ENCODE measurements at regions not wholly inside any gene's neighbourhood (a gene's known extent, or its start where the extent isn't known, plus 50 kb on each side); places are given as distances from the start of the nearest gene placed in this dataset.

GRCh38 chr7:108771853-108772252 lies 202.2 kb downstream of the DNAJB9 start:
- Histone ChIP-seq H3K27me3 (ENCODE audit: low read length) (no peaks in the 10 kb centered on the region), H3K4me1 (ENCODE audit: insufficient read depth, low read length) (no peaks in the 10 kb centered on the region), H4K20me1 (ENCODE audit: low read length) (no peaks in the 10 kb centered on the region), H3K36me3 (ENCODE audit: low read depth, low read length) (no peaks in the 10 kb centered on the region), H3K4me3 (ENCODE audit: low read length) (no peak overlapping the region), H2AFZ (ENCODE audit: low read length) (no peak overlapping the region), H3K9me3 (ENCODE audit: low read length) (no peaks in the 10 kb centered on the region), H3K9ac (ENCODE audit: low read length) (no peak overlapping the region), H3F3A (ENCODE audit: low read length, unreplicated experiment) (no peaks in the 10 kb centered on the region), H3K9me2 (replicated peaks; ENCODE audit: low read length) (no peaks in the 10 kb centered on the region), H3K4me2 (ENCODE audit: low read length) (no peak overlapping the region), H3K79me2 (ENCODE audit: low read length) (no peaks in the 10 kb centered on the region), H3K27ac (ENCODE audit: low read length) (no peak overlapping the region)
- TF ChIP-seq CTCF (conservative IDR thresholded peaks at IDR 0.05; ENCODE audit: low read depth, low read length) (no peak), EZH2 (IDR thresholded peaks at IDR 0.05; ENCODE audit: low read length, unreplicated experiment) (no peak)
- ChIA-PET POLR2A (ENCODE audit: unreplicated experiment) (no interaction called here), CTCF (no interaction called here)
- ATAC-seq, result no peak
- no peak for DNase-seq
- no TSS peak for BruUV-seq (replicated peaks)
- intact Hi-C loops (cut with micrococcal nuclease), result no loop called here

- Histone ChIP-seq H3K9me2 (replicated peaks; ENCODE audit: low read length) (no peaks in the 10 kb centered on the region), H2AFZ (ENCODE audit: low read length) (no peak overlapping the region), H3K4me1 (ENCODE audit: insufficient read depth, low read length) (no peaks in the 10 kb centered on the region), H3K79me2 (ENCODE audit: low read length) (no peaks in the 10 kb centered on the region), H3K9me3 (ENCODE audit: low read length) (no peaks in the 10 kb centered on the region), H3K27ac (ENCODE audit: low read length) (no peak overlapping the region), H4K20me1 (ENCODE audit: low read length) (no peaks in the 10 kb centered on the region), H3K36me3 (ENCODE audit: low read depth, low read length) (no peaks in the 10 kb centered on the region), H3K27me3 (ENCODE audit: low read length) (no peaks in the 10 kb centered on the region), H3F3A (ENCODE audit: low read length, unreplicated experiment) (no peaks in the 10 kb centered on the region), H3K4me2 (ENCODE audit: low read length) (no peak overlapping the region), H3K4me3 (ENCODE audit: low read length) (no peak overlapping the region), H3K9ac (ENCODE audit: low read length) (no peak overlapping the region)
- ChIA-PET POLR2A (ENCODE audit: unreplicated experiment) (no interaction called here), CTCF (no interaction called here)
- intact Hi-C loops (cut with micrococcal nuclease), result no loop called here
- BruUV-seq (replicated peaks), result no TSS peak
- ATAC-seq (no peak), DNase-seq (no peak)
- TF ChIP-seq EZH2phosphoT487 (IDR thresholded peaks at IDR 0.05; ENCODE audit: borderline replicate concordance, low read length) (no peak), EZH2 (IDR thresholded peaks at IDR 0.05; ENCODE audit: low read length, unreplicated experiment) (no peak), CTCF (conservative IDR thresholded peaks at IDR 0.05; ENCODE audit: low read depth, low read length) (no peak)
Measured at GRCh38 chr7:108777966-108778365, 208.3 kb downstream of the DNAJB9 start.

DNA sequence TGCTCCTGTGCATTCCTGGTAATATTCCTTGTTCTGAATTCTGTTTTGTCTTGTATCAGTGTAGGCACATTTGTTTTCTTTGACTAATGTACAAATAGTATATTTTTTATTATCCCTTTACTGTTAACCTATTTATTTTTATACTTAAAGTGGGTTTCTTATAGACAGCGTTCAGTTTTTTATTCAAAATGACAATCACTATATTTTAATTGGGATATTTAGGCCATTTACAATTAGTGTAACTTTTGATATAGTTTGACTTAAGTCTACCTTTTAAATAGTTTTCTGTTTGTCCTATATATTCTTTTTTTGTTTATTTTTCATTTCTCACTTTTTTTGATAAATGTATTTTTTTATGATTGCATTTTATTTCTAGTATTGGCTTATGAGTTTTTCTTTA lies 219.8 kb downstream of the DNAJB9 start:
- H3K4me1 ChIP-seq (ENCODE audit: insufficient read depth, low read length), result no peaks in the 10 kb centered on the region
- H3K9ac ChIP-seq (ENCODE audit: low read length), result no peak overlapping the region
- ATAC-seq (no peak), DNase-seq (no peak)
- no peaks in the 10 kb centered on the region for H3K79me2 ChIP-seq (ENCODE audit: low read length)
- no peaks in the 10 kb centered on the region for H3F3A ChIP-seq (ENCODE audit: low read length, unreplicated experiment)
- no peak overlapping the region for H2AFZ ChIP-seq (ENCODE audit: low read length)
- no peaks in the 10 kb centered on the region for H3K9me3 ChIP-seq (ENCODE audit: low read length)
- H3K36me3 ChIP-seq (ENCODE audit: low read depth, low read length), result no peaks in the 10 kb centered on the region
- no peak for TF ChIP-seq EZH2 (IDR thresholded peaks at IDR 0.05; ENCODE audit: low read length, unreplicated experiment)
- TF ChIP-seq EZH2phosphoT487 (IDR thresholded peaks at IDR 0.05; ENCODE audit: borderline replicate concordance, low read length), result no peak
- TF ChIP-seq CTCF (conservative IDR thresholded peaks at IDR 0.05; ENCODE audit: low read depth, low read length), result no peak
- POLR2A ChIA-PET (ENCODE audit: unreplicated experiment), result no interaction called here
- no peaks in the 10 kb centered on the region for H3K9me2 ChIP-seq (replicated peaks; ENCODE audit: low read length)
- CTCF ChIA-PET, result no interaction called here
- H3K27me3 ChIP-seq (ENCODE audit: low read length), result no peaks in the 10 kb centered on the region
- no peak overlapping the region for H3K4me2 ChIP-seq (ENCODE audit: low read length)
- intact Hi-C loops (cut with micrococcal nuclease), result no loop called here
- no peak overlapping the region for H3K27ac ChIP-seq (ENCODE audit: low read length)
- H3K4me3 ChIP-seq (ENCODE audit: low read length), result no peak overlapping the region
- no TSS peak for BruUV-seq (replicated peaks)
- no peaks in the 10 kb centered on the region for H4K20me1 ChIP-seq (ENCODE audit: low read length)

Measured in PC-3 (cell line).